Stimulated activated naive CD4-positive, alpha-beta T cell (primary cell): ENCODE measurements at regions not wholly inside any gene's neighbourhood (a gene's known extent, or its start where the extent isn't known, plus 50 kb on each side); places are given as distances from the start of the nearest gene placed in this dataset.
"Not testable (repeated sequence)": the region's sequence is repeated elsewhere in the genome, so short reads cannot be mapped to it uniquely, and the experiment has no call there.

Source experiments
- DNase-seq, 6 experiments: peaks; one replicate each; lab custom pipeline; 2025; lab: John Stamatoyannopoulos, UW

DNA sequence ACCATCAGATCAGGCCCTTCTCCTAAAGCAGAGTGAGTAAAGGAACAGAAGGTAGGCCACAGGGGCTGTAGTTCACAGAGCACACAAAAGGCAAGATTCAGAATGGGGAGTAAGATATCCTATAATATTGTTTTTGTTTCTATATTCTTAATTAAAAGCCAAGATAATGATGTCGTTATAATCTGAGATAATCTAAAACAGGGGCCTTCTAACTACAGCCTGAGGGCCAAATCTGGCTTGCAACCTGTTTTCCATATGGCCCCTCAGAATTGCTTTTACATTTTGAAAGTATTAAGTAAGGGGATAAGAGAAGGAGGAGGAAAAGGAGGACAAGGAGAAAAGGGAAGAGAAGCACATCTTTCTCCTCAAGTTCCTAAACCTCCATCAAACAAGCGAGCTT, 435.8 kb downstream of the CSNK1G3 start:
- no peak for DNase-seq

DNA sequence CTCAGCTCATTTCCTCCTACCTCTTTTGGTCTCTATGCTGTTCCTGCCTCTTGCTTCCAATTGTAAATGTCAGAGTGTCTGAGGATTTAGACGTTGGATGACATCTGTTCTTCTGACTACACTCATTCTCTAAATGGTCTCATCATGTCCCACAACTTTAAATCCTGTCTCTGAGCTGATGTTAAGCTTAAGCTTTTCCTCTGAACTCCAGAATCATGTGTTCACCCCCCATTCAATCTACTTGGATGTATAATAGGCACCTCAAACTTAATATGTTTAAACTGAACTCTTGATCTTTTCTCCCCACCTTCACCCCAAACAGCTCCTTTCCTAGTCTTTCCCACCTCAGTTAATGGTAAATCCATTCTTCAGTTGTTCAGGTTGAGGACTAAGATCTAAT, 433.6 kb downstream of the CSNK1G3 start:
- DNase-seq = no peak

DNA sequence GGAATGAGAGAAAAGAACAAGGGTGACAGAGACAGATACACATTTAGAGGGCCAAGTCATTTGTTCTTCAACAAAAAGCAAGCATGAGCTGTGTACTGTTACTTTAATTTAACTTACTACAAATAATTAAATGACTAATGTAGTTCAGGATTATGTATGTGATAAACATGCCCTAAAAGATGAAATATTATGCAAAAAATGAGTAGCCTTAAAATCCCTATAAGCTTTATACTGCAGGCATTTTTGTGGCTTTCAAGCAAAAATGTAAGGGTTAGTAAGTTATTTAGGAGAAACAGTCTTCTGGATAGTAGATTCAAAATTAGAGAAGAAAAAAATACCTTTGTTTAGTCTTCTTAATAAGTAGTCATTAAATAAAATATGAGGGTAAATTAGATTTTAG, 431.2 kb downstream of the CSNK1G3 start:
- DNase-seq = no peak

DNA sequence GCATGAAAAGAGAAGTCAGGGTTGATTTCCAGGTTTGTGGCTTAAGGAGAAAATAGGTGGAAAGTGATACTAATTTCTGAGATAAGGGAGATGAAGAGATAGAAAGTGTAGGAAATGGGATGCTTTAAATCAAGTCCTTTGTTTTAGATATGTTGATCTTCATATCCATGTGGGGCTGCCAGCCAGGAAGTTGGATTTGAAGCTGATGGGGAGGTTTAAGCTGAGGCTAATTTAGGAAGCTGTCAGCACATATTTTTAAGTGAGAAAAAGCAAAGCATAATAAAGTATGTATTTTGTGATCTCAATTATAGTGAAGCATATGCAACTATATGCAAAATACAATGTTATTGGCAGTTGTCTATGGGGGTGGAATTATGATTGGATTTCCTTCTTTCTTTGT, 428.4 kb downstream of the CSNK1G3 start:
- no peak for DNase-seq

DNA sequence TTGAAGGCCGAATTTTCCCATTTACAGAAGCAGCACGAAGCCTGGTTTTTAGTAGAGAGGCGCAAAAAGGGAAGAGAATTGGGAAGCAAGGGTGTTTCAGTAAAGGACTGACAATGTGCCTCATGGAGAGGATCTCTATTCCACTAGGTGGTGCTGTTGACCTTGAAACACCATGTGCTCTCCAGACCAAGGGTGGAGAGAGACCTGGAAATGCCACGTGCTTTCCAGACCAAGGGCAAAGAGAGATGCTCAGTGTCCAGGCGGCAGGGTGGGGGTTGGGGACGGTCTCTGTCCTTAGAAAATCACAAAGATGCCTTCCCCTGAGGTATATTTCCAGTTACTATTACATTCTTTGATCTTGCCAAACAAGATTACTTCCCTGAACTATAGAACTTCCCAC, 425.3 kb downstream of the CSNK1G3 start:
- DNase-seq = no peak

DNA sequence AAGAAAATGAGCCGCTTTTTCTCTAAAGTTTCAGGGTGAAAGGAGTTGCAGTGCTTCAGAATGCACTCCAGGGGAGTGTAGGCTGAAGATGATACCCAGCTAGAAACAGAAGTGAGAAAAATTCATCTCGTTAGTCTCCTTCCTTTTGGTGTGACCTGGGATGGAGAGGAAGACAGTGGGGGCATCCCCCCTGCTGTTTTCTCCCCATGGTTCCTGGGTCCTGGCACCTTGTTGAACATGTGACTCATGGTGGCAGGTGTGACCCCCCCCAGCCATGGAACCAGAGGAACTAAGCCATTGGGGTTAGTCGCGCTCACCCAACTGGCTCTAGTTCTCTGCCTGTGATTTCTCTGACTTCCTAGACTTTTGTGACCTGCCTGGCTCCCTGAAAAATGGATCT, 424.6 kb downstream of the CSNK1G3 start:
- no peak for DNase-seq

DNA sequence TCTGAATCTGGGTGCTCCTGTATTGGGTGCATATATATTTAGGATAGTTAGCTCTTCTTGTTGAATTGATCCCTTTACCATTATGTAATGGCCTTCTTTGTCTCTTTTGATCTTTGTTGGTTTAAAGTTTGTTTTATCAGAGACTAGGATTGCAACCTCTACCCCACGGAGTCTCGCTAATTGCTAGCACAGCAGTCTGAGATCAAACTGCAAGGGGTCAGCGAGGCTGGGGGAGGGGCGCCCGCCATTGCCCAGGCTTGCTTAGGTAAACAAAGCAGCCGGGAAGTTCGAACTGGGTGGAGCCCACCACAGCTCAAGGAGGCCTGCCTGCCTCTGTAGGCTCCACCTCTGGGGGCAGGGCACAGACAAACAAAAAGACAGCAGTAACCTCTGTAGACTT, 421.8 kb downstream of the CSNK1G3 start:
- DNase-seq = not testable (repeated sequence)

DNA sequence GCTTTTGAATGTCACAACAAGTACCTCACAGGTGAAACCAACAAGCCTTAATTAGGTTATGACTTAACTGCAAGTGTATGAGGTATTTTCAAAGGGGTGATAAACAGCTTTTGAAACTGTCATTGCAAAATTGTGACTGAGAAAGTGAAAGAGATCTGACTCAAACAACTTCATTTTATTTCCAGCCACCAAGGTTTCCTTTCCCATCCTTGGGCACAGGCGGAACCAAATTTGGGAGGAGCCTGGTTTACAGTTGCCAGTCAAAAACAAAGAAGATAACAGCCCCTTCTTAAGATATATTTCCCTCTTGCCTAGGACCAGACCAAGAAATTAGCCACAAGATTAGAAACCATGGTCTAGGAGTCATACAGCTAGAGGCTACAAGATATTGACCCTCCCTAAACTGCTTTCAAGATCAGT, 417.1 kb downstream of the CSNK1G3 start:
- DNase-seq = no peak

DNA sequence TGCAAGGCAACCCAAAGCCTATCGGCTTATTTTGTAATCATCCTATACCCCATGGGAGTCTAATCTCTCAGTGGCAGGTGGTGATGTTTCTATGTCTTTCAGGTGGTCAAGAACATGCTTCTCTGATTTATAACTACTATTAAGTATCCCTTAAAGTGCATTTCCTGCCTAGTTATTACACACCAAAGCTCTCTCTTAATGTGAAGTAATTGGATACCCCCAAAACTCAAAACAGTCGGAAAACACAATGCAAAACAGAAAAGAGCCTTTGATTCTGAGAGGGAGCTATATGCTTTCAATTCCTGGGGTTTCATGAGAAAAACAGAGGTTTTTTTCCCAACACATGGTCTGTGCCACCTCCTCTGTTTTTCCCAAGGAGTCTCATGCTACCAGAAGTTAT, 416.4 kb downstream of the CSNK1G3 start:
- DNase-seq = no peak

DNA sequence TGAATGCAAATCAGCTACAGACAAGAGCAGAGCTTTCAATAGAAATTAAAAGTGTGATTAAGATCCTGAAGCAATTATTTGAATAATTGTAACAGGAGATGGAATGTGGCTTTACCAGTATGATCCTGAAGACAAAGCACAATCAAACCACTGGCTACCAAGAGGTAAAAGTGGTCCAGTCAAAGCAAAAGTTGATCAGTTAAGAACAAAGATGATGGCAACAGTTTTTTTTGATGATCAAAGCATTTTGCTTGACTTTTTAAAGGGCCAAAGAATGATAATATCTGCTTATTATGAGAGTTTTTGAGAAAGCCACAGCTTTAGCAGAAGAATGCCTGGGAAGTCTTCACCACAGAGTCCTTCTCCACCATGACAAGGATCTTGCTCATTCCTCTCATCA, 409.2 kb downstream of the CSNK1G3 start:
- DNase-seq = no peak

DNA sequence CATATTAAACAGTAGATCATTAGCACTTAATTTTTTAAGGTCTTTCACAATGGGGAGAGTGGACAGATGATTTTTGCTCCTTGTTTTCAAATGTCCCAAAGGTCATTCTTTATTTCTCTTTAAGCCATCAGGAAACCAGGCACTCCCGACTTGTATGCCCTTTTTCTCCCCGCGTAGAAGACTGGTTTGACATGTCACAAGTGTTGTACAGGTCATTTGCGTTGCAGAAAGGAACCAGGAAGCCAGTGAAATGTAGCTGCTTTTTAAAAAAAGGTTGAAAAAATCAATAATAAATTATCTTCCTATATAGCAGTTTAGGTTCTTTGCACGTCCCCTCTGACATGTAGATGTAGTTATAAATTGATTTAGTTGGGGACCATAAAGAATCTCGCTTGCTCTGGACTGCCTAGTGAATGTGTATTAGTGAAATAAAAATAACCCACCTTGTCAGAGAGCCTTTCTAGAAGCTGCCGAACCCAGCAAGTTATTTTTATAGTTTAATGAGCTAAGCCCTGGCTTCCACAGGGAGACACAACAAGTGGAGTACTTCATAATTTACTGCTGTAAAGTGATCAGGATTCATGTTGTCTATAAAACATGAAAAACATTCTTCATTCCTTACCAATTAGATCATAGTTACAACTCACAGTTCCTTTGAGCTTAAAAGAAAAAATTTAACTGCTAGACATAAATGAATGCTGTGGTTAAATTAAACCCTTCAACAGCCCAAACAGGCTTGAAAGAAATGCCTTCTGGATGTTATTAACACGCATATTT, 404.6 kb downstream of the CSNK1G3 start:
- DNase-seq = no peak

DNA sequence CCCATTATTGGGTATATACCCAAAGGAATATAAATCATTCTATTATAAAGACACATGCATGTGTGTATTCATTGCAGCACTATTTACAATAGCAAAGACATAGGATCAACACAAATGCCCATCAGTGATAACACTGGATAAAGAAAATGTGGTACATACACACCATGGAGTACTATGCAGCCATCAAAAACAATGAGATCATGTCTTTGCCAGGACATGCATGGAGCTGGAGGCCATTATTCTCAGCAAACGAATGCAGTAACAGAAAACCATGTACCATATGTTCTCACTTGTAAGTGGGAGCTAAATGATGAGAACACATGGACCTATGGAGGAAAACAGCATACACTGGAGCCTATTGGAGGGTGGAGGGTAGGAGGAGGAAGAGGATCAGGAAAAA, 402.4 kb downstream of the CSNK1G3 start:
- no peak for DNase-seq

DNA sequence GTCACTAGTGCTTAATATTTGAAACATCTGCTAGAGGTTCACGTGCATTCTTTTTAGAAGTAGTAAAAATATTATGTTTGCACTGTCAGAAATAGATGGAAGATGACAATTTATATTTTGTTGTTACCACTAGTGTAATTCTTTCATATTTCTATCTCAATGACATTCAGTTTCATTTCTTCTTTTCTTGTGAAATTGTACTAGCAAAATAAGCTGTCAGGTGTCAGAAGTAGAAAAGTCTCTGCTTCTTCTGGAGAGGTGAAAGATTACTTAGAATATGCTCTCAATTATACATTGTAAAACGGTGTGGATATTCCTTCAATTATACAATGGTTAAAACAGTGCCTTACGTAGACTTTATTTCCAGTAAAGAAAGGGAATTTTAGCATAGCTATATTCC, 395.4 kb downstream of the CSNK1G3 start:
- no peak for DNase-seq

DNA sequence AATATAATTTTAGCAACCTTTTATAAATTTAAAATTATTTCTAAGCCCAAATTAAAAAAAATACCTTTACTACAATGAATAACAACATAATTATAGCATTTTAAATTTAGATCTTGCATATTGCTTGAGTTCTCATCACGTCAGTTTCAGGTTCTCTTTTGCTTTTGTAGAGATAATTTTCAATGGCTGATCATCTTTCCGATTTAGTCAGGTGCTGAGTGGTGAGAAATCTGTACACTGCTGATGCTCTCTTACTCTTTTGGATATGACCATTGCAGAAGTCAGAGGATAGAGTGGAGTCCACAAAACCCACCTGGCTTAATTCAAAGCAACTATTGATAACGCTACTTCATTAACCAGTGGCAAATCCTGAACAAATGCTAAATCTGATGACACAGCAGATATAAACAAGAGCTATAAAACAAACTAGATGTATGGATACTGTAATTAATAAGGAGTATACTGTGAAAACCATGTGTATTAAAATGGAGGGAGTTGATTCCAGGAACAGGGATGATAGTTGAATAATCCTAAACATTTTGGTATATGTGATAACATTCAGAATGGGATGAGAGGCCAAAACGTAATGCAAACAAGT, 394.8 kb downstream of the CSNK1G3 start:
- no peak for DNase-seq

DNA sequence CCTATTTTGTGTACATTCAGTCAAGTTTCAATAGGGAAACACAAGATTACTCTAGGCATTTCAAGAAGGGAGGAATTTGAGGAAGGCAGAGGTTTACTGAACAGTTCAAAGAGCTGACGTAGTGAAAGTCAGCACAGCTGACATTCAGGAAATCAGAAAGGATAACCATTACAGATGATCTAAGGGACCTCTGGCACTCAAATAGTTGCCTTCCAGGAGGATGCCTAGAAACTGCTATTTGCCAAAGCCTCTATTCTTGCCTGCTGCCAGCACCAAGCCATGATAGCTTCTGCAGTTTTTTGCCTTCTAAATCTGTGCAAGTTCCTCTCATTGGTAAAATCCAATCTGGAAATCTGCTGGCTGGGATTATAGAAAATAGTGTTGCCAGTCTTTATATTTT, 373.1 kb downstream of the CSNK1G3 start:
- DNase-seq = no peak

DNA sequence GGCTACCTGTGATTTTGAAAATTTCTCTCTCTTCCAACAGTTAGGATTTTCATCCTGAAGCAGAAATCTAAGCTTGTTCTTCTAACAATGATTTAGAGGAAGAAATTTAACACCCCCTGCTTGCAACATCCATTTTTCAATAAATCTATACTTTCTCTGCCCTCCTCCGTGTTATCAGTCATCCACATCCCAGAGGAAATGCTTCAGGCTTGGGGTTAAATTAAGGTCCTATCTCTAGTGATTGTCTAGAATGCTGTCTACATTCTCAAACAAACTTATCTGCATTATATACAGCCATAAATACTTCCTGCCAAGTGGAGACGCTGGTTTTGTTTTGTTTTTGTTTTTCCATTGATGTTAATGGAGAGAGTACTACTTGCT, 371.0 kb downstream of the CSNK1G3 start:
- DNase-seq = no peak

DNA sequence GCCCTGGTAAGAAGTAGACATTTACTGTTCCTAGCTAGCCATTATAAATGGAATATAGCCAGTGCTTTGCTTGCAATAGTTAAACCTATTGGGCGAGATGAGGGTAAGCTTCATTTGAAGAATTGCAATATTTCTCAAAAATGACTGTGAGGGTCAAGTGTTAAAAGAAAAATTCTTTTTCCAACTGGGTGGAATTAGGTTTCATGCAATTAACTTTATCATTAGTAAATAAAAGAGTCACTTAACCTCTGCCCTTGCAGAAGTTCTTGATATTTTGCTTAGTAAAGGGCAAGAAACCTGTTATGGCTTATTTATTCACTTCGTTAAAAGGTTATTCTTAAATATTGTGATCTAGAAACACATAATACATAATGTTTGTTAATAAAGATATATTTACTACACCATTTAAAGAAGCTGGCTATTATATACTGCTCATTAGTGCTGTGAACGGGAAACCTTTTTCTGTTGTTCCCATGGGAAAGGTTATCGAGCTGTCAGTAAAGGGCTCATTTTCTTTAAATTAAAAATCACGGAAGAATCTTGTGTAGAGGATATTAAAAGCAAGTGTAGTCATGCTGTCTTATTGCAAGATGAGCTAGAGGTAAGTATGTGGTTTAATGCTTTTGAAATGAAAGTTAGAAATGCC, 370.5 kb downstream of the CSNK1G3 start:
- no peak for DNase-seq

DNA sequence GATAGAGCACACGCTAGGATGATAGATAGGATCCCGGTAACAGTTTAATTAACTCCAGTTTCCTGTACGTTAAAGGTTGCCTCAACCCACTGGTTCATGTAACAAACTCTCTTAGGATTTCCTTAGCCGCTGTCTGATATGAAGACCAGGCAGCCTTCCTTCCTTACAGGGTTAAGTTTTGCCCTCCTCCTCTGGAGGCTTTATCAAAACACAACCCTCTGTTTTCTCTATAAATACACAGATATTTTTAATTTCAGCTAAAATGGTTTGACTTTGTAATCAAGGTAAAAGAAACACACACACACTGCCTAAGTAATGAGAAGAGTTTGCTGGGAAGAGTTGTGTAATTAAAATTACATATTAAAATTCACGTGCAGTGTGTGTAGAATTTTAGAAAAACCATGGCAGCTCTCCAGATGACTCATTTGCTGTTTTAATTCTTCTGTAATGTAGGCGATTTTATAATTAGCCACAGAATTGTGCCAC, 369.8 kb downstream of the CSNK1G3 start:
- no peak for DNase-seq

DNA sequence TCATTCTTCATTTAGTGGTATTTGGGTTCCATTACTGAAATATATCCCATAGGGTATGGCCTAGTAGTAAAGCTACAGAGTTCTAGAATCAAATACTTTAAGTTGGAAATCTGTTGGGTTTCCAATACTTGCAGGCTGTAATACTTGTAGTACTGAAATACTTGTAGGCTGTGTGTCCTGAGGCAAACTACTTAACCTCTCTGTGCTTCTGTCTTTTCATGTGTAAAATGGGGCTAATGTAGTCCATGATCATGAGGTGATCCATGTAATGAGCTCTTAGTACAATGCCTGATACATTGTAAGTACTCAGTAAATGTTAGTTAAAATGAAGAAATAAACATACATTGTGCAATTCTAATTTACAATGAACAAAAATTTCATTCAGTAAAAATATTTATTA, 368.9 kb downstream of the CSNK1G3 start:
- DNase-seq = no peak

DNA sequence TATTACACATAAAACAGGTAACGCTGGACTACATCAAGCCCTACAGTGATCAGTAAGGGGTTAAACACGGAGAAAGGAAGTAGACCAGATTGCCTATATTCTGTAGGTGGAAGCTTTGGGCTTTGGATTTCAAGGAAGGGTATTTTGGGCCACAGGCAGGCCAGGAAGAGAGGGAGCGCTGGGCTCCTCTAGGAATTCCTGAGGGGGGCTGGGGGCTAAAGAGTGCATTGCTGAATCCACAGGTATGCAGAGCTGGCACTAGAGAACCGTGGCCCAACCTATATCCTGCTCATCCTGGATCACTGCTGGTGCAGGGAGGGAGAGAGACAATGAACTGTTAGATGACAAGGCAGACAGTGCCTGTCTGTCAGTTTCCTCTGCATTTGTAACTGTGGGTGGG, 367.1 kb downstream of the CSNK1G3 start:
- no peak for DNase-seq

DNA sequence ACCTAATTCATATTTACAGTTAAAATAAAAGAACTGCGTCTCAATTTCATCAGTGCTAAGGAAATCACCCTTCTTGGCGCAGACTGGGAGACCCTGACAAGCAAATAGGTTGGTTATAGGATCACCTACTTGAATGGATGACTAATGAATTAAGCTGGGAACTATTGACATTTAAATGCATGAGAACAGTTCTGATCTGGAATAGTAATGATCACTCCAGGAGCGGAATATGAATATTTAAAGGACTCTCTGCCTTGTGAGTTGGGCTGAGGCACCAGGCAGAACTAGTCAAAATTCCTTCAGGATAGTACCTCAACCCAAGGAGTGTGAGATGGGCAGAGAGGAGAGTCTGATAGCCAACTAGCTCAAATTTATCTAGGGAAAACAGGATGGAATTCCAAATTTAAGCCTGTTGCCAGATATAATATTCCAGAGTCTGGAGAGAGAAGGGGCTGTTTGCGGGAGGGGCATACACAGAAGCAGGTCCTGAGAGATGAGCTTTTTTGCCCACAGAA, 364.4 kb downstream of the CSNK1G3 start:
- DNase-seq = no peak

DNA sequence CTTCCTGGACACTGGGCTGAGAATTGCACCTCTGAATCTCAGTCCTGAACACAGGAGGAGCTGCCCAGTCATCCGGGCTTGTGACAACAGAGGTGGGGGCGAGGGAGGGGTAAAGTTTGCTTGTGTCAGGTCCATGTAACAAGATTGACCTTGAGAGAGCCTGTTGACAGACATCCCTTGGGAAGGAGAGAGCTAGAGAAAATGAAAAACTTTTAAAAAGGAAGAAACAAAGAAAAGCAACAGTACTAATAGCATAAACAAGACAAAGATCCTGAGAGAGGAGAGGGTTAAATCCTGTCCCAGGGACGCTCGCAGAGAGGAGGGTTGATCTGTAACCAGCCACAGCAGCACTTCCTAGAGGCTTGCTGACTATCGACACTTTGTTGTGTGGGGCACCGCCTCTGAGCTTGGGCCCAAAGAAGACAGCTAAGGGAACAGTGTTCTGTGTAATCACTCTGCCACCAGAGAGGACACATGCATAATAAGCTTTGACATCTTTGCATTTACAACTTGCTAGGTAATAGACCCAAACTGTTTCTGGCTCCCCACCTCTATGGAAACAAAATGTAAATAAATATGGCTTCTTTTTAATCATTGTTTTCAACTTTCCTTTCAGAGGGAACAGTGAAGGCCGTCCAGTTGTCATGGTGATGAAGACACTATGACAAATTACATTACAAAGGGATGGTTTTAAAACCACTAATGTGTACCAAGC, 363.7 kb downstream of the CSNK1G3 start:
- no peak for DNase-seq
